ENCODE measurements at regions not wholly inside any gene's neighbourhood (a gene's known extent, or its start where the extent isn't known, plus 50 kb on each side); places are given as distances from the start of the nearest gene placed in this dataset.

GRCh38 chr3:162193148-162194095, 696.8 kb downstream of the OTOL1 start:
- Histone ChIP-seq H3K27ac (replicated peaks) (peak overlapping the region; percentile 45), H3K9me3 (replicated peaks) (peaks cover 10% of the 10 kb centered on the region), H3K36me3 (no peaks in the 10 kb centered on the region), H3K4me3 (no peak overlapping the region), H3K27me3 (ENCODE audit: low read depth) (no peaks in the 10 kb centered on the region), H3K4me1 (peaks cover 32% of the 10 kb centered on the region)
- intact Hi-C loops (cut with micrococcal nuclease), result no loop called here
- no peak for DNase-seq
- no peak for TF ChIP-seq CTCF (IDR thresholded peaks at IDR 0.05; ENCODE audit: borderline replicate concordance)

- DNase-seq, result no peak
- H3K36me3 ChIP-seq, result no peaks in the 10 kb centered on the region
- H3K9me3 ChIP-seq (replicated peaks), result peaks cover 8% of the 10 kb centered on the region
- intact Hi-C loops (cut with micrococcal nuclease), result no loop called here
- H3K4me3 ChIP-seq, result no peak overlapping the region
- no peaks in the 10 kb centered on the region for H3K27me3 ChIP-seq (ENCODE audit: low read depth)
- H3K27ac ChIP-seq (replicated peaks), result peak overlapping the region; percentile 63
- peaks cover 32% of the 10 kb centered on the region for H3K4me1 ChIP-seq
- no peak for TF ChIP-seq CTCF (IDR thresholded peaks at IDR 0.05; ENCODE audit: borderline replicate concordance)
Observed at GRCh38 chr3:162195147-162195546, 698.5 kb downstream of the OTOL1 start.

- TF ChIP-seq CTCF (IDR thresholded peaks at IDR 0.05; ENCODE audit: borderline replicate concordance), result no peak
- DNase-seq, result no peak
- H3K27ac ChIP-seq (replicated peaks), result no peak overlapping the region
- H3K4me1 ChIP-seq, result peaks cover 38% of the 10 kb centered on the region
- intact Hi-C loops (cut with micrococcal nuclease), result no loop called here
- H3K36me3 ChIP-seq, result no peaks in the 10 kb centered on the region
- no peaks in the 10 kb centered on the region for H3K27me3 ChIP-seq (ENCODE audit: low read depth)
- no peak overlapping the region for H3K4me3 ChIP-seq
- no peaks in the 10 kb centered on the region for H3K9me3 ChIP-seq (replicated peaks)
Observed at GRCh38 chr3:162196964-162197363, 700.4 kb downstream of the OTOL1 start.

- Histone ChIP-seq H3K27ac (replicated peaks) (no peak overlapping the region), H3K27me3 (ENCODE audit: low read depth) (no peaks in the 10 kb centered on the region), H3K9me3 (replicated peaks) (no peaks in the 10 kb centered on the region), H3K4me3 (no peak overlapping the region), H3K4me1 (peaks cover 8% of the 10 kb centered on the region), H3K36me3 (no peaks in the 10 kb centered on the region)
- no peak for TF ChIP-seq CTCF (IDR thresholded peaks at IDR 0.05; ENCODE audit: borderline replicate concordance)
- intact Hi-C loops (cut with micrococcal nuclease), result no loop called here
- no peak for DNase-seq
Observed at GRCh38 chr3:162200836-162201235, 704.2 kb downstream of the OTOL1 start.

GRCh38 chr3:162206648-162207047, 710.0 kb downstream of the OTOL1 start:
- DNase-seq, result no peak
- intact Hi-C loops (cut with micrococcal nuclease), result no loop called here
- no peaks in the 10 kb centered on the region for H3K27me3 ChIP-seq (ENCODE audit: low read depth)

More at GRCh38 chr3:162206648-162207047, 710.0 kb downstream of the OTOL1 start:
- no peak overlapping the region for H3K27ac ChIP-seq (replicated peaks)
- H3K4me3 ChIP-seq, result no peak overlapping the region
- no peaks in the 10 kb centered on the region for H3K36me3 ChIP-seq
- H3K4me1 ChIP-seq, result no peaks in the 10 kb centered on the region
- H3K9me3 ChIP-seq (replicated peaks), result no peaks in the 10 kb centered on the region
- no peak for TF ChIP-seq CTCF (IDR thresholded peaks at IDR 0.05; ENCODE audit: borderline replicate concordance)
